HepG2 (cell line): ENCODE measurements at regions not wholly inside any gene's neighbourhood (a gene's known extent, or its start where the extent isn't known, plus 50 kb on each side); places are given as distances from the start of the nearest gene placed in this dataset.

Source experiments
- AKAP8 ChIP-seq: sonication (generic); formaldehyde crosslinking; IDR thresholded peaks from 2 replicates; pipeline ENCODE4 v1.5.1; 2020; ENCODE audit warnings: mild to moderate bottlenecking, missing genetic modification reagents
- CREM ChIP-seq, 2 experiments: sonication (generic) in 1 of 2; formaldehyde crosslinking in 1 of 2; IDR thresholded peaks; 2 replicates each; pipeline versions ENCODE4 v1.4.0 to v1.6.1; 2016 to 2020; ENCODE audit warnings: antibody characterized with exemption in 1 of 2, mild to moderate bottlenecking in 1 of 2, missing genetic modification reagents in 1 of 2
- FOXA1 ChIP-seq, 2 experiments: fragments of 450-650 bp in 1 of 2; sonication (generic) in 1 of 2; formaldehyde crosslinking in 1 of 2; IDR thresholded peaks; 2 replicates each; pipeline versions ENCODE4 v1.4.0 to v1.6.1; 2016 to 2020; ENCODE audit warnings: missing genetic modification reagents in 1 of 2
- MAX ChIP-seq: IDR thresholded peaks from 2 replicates; pipeline ENCODE4 v1.6.1; 2012; ENCODE audit warnings: inconsistent platforms
- MTERF4 ChIP-seq: sonication (generic); formaldehyde crosslinking; IDR thresholded peaks from 2 replicates; pipeline ENCODE4 v1.8.0; 2023; ENCODE audit warnings: mild to moderate bottlenecking, missing genetic modification reagents
- MXD3 ChIP-seq: IDR thresholded peaks from 2 replicates; pipeline ENCODE4 v1.6.1; 2016; ENCODE audit warnings: mild to moderate bottlenecking, missing biosample characterization, missing genetic modification reagents
- PITX1 ChIP-seq: sonication (generic); formaldehyde crosslinking; IDR thresholded peaks from 2 replicates; pipeline ENCODE4 v1.5.1; 2020; ENCODE audit warnings: mild to moderate bottlenecking, missing genetic modification reagents
- RERE ChIP-seq: IDR thresholded peaks from 2 replicates; pipeline ENCODE4 v1.6.1; 2016; ENCODE audit warnings: low read depth, missing genetic modification reagents, missing compliant biosample characterization
- SAFB2 ChIP-seq: sonication (generic); formaldehyde crosslinking; IDR thresholded peaks from 2 replicates; pipeline ENCODE4 v1.5.1; 2020; ENCODE audit warnings: missing genetic modification reagents, low read depth, mild to moderate bottlenecking, borderline replicate concordance
- SETDB1 ChIP-seq: sonication (generic); formaldehyde crosslinking; IDR thresholded peaks from 2 replicates; pipeline ENCODE4 v1.5.1; 2020; ENCODE audit warnings: missing genetic modification reagents, mild to moderate bottlenecking, borderline replicate concordance
- ZBTB43 ChIP-seq: sonication (generic); formaldehyde crosslinking; conservative IDR thresholded peaks from 2 replicates; pipeline ENCODE4 v1.4.0; 2020; ENCODE audit warnings: missing genetic modification reagents
- ZFY ChIP-seq: sonication (generic); formaldehyde crosslinking; IDR thresholded peaks from 2 replicates; pipeline ENCODE4 v1.4.0; 2020; ENCODE audit warnings: missing genetic modification reagents
- ZNF3 ChIP-seq: IDR thresholded peaks from 2 replicates; pipeline ENCODE4 v1.7.0; 2017; ENCODE audit warnings: inconsistent platforms
- ZNF317 ChIP-seq: sonication (generic); formaldehyde crosslinking; IDR thresholded peaks from 2 replicates; pipeline ENCODE4 v1.5.0; 2020; ENCODE audit warnings: mild to moderate bottlenecking, missing genetic modification reagents
- ZNF609 ChIP-seq: sonication (generic); formaldehyde crosslinking; IDR thresholded peaks from 2 replicates; pipeline ENCODE4 v1.4.0; 2020; ENCODE audit warnings: mild to moderate bottlenecking, missing genetic modification reagents, borderline replicate concordance
- ZNF777 ChIP-seq: sonication (generic); formaldehyde crosslinking; IDR thresholded peaks from 2 replicates; pipeline ENCODE4 v1.4.0; 2020; ENCODE audit warnings: missing genetic modification reagents

- TF ChIP-seq ZNF609 (CRISPR knock-in tag) (no peak), MXD3 (CRISPR knock-in tag) (no peak), MAX (peak; percentile 95), ZNF317 (no peak), RERE (no peak), CREM (IDR thresholded peaks at IDR 0.05) (no peak), CREM (CRISPR knock-in tag; IDR thresholded peaks at IDR 0.05) (no peak), SETDB1 (CRISPR knock-in tag) (no peak), MTERF4 (CRISPR knock-in tag) (0 out of 2 replicates have a peak, but pooled peaks have one; percentile 73), ZFY (no peak), ZNF777 (CRISPR knock-in tag) (no peak), PITX1 (CRISPR knock-in tag) (no peak), ZBTB43 (CRISPR knock-in tag) (no peak), FOXA1 (IDR thresholded peaks at IDR 0.05) (no peak), FOXA1 (CRISPR knock-in tag; IDR thresholded peaks at IDR 0.05) (0 out of 2 replicates have a peak, but pooled peaks have one; percentile 29), ZNF3 (CRISPR knock-in tag) (no peak), AKAP8 (CRISPR knock-in tag) (no peak), SAFB2 (no peak)
These were observed 60.9 kb upstream of the ACSM6 start (continued) for GRCh38 chr10:95133016-95133752.
